HFF-Myc (cell line): ENCODE measurements at regions not wholly inside any gene's neighbourhood (a gene's known extent, or its start where the extent isn't known, plus 50 kb on each side); places are given as distances from the start of the nearest gene placed in this dataset.

Source experiments
- DNase-seq: peaks from one replicate; pipeline ENCODE4 v3.0.0-alpha.2; 2011; ENCODE audit warnings: low read depth; ENCODE audit errors: extremely low read depth
- H3K4me3 ChIP-seq: replicated peaks from 2 replicates; pipeline ENCODE4 v1.5.1; 2011; ENCODE audit warnings: low read depth, mild to moderate bottlenecking, control low read depth, low read length
- TF ChIP-seq, protein P1 (sequence below): IDR thresholded peaks from 2 replicates; pipeline ENCODE4 v1.5.1; 2012; ENCODE audit warnings: mild to moderate bottlenecking, low read depth, low read length, control low read depth; ENCODE audit errors: missing control alignments

- DNase-seq: no peak
- TF ChIP-seq, protein P1, sequence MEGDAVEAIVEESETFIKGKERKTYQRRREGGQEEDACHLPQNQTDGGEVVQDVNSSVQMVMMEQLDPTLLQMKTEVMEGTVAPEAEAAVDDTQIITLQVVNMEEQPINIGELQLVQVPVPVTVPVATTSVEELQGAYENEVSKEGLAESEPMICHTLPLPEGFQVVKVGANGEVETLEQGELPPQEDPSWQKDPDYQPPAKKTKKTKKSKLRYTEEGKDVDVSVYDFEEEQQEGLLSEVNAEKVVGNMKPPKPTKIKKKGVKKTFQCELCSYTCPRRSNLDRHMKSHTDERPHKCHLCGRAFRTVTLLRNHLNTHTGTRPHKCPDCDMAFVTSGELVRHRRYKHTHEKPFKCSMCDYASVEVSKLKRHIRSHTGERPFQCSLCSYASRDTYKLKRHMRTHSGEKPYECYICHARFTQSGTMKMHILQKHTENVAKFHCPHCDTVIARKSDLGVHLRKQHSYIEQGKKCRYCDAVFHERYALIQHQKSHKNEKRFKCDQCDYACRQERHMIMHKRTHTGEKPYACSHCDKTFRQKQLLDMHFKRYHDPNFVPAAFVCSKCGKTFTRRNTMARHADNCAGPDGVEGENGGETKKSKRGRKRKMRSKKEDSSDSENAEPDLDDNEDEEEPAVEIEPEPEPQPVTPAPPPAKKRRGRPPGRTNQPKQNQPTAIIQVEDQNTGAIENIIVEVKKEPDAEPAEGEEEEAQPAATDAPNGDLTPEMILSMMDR: no peak
- H3K4me3 ChIP-seq: no peak overlapping the region
These were observed 600.8 kb upstream of the ZNF385D start for GRCh38 chr3:22351806-22352205.

DNA sequence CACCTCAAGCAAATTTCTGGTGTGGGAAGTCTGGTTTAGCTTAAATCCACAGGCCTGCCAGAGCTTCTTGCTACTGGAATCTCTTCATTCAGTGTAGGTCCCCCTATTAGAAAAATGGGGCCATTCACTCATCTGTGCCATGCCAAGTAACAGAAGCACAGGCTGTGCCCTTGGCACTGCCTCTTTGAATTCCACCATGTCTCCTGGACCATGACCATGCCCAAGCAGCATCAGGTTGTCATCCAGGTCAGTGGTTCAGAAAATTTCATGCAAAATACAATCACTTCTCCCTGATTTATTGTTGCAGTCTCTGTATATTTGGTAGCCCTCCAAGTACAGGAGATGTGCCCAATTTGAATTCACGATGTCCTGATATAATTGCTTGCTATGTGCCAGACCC, 602.1 kb upstream of the ZNF385D start:
- TF ChIP-seq, protein P1: no peak
- no peak overlapping the region for H3K4me3 ChIP-seq
- no peak for DNase-seq

GRCh38 chr3:22358334-22358733, 607.3 kb upstream of the ZNF385D start:
- TF ChIP-seq, protein P1: no peak
- H3K4me3 ChIP-seq: no peak overlapping the region
- DNase-seq: no peak

DNA sequence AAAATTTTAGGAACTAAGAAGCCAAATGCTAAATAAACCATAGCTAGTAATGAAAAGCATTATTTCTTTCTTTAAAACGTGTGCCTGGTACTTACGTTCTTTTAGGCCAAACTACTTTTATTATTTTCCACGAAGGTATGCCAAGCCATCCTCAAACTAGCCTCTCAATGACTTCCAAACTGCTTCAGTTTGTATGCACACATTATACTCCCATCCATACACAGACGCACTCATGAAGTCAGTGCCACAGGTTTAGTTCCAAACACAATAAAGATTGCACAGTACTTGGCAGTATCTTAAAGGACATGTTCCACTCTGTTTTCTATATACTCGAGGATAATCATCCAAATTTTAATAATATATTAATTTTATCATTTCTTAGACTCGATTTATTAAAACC, 609.2 kb upstream of the ZNF385D start:
- no peak overlapping the region for H3K4me3 ChIP-seq
- TF ChIP-seq, protein P1: no peak

GRCh38 chr3:22360970-22361369, 610.0 kb upstream of the ZNF385D start:
- no peak overlapping the region for H3K4me3 ChIP-seq
- TF ChIP-seq, protein P1: no peak
- no peak for DNase-seq

More for the DNA sequence above, 609.2 kb upstream of the ZNF385D start:
- DNase-seq: no peak

- no peak for DNase-seq
- TF ChIP-seq, protein P1: no peak
- no peak overlapping the region for H3K4me3 ChIP-seq
These were observed 610.5 kb upstream of the ZNF385D start for GRCh38 chr3:22361521-22361920.

DNA sequence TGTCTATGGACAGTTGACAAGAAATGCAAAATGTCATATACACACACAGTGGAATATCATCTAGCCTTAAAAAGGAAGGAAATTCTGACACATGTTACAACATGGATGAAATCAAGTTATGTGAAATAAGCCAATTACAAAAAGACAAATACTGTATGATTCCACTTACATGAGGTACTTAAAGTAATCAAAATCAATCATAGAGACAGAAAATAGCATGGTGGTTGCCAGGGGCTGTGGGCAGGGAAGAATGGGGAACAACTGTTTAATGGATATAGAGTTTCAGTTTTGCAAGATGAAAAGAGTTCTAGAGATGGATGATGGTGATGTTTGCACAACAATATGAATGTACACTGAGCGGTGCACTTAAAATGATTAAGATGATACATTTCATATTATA, 613.8 kb upstream of the ZNF385D start:
- H3K4me3 ChIP-seq: no peak overlapping the region
- DNase-seq: no peak
- TF ChIP-seq, protein P1: no peak
